ENCODE measurements at regions not wholly inside any gene's neighbourhood (a gene's known extent, or its start where the extent isn't known, plus 50 kb on each side); places are given as distances from the start of the nearest gene placed in this dataset.

- H2AFZ ChIP-seq (ENCODE audit: low read length): no peak overlapping the region
- no peaks in the 10 kb centered on the region for H3F3A ChIP-seq (ENCODE audit: insufficient read depth, low read length)
- H3K4me3 ChIP-seq (ENCODE audit: low read length): no peak overlapping the region
- no peak overlapping the region for H3K4me2 ChIP-seq (ENCODE audit: low read depth, low read length)
- no peaks in the 10 kb centered on the region for H3K9me3 ChIP-seq (replicated peaks; ENCODE audit: insufficient read depth, low read length)
- no peaks in the 10 kb centered on the region for H3K4me1 ChIP-seq (ENCODE audit: low read length)
- H3K36me3 ChIP-seq (replicated peaks; ENCODE audit: insufficient read depth, low read length): no peaks in the 10 kb centered on the region
- DNase-seq: no peak
- H3K9me2 ChIP-seq (replicated peaks; ENCODE audit: insufficient read depth, low read length): no peaks in the 10 kb centered on the region
- H3K79me2 ChIP-seq (ENCODE audit: low read length): no peaks in the 10 kb centered on the region
- H4K20me1 ChIP-seq (ENCODE audit: insufficient read depth, low read length): no peaks in the 10 kb centered on the region
- H3K9ac ChIP-seq (ENCODE audit: low read length): no peak overlapping the region
- H3K27ac ChIP-seq (ENCODE audit: low read length): no peak overlapping the region
- no peaks in the 10 kb centered on the region for H3K27me3 ChIP-seq (replicated peaks; ENCODE audit: insufficient read depth, low read length)
- TF ChIP-seq, protein P1, sequence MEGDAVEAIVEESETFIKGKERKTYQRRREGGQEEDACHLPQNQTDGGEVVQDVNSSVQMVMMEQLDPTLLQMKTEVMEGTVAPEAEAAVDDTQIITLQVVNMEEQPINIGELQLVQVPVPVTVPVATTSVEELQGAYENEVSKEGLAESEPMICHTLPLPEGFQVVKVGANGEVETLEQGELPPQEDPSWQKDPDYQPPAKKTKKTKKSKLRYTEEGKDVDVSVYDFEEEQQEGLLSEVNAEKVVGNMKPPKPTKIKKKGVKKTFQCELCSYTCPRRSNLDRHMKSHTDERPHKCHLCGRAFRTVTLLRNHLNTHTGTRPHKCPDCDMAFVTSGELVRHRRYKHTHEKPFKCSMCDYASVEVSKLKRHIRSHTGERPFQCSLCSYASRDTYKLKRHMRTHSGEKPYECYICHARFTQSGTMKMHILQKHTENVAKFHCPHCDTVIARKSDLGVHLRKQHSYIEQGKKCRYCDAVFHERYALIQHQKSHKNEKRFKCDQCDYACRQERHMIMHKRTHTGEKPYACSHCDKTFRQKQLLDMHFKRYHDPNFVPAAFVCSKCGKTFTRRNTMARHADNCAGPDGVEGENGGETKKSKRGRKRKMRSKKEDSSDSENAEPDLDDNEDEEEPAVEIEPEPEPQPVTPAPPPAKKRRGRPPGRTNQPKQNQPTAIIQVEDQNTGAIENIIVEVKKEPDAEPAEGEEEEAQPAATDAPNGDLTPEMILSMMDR (IDR thresholded peaks at IDR 0.05; ENCODE audit: low read length): no peak
- TF ChIP-seq EZH2 (optimal IDR thresholded peaks at IDR 0.05; ENCODE audit: low read depth, low read length) (no peak), EZH2phosphoT487 (IDR thresholded peaks at IDR 0.05; ENCODE audit: low read length) (no peak)
Observed at GRCh38 chr1:203969846-203970245, 103.1 kb upstream of the SOX13 start.

DNA sequence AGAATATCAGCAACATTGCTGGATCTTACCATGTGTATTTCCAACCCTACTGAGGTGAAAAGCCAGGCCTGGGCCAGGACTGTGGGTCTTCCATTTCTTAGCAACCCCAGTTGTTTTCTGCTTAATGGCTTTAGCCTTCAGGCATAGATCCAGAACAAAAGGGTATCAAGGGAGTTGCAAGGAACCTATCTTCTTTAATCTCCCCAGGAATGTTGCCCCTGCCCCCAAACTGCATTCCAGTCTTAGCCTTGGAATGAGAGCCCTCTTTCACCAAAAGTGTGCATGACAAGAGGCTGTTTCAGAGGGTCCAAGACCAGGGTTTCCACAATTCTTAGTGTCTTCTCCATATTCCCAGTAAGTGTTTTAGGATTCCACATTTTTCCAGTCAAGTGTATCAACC, 87.9 kb upstream of the SOX13 start:
- no peaks in the 10 kb centered on the region for H3K9me2 ChIP-seq (replicated peaks; ENCODE audit: insufficient read depth, low read length)
- TF ChIP-seq EZH2phosphoT487 (IDR thresholded peaks at IDR 0.05; ENCODE audit: low read length) (no peak), EZH2 (optimal IDR thresholded peaks at IDR 0.05; ENCODE audit: low read depth, low read length) (no peak)
- TF ChIP-seq, protein P1 (IDR thresholded peaks at IDR 0.05; ENCODE audit: low read length): no peak
- no peaks in the 10 kb centered on the region for H3K9me3 ChIP-seq (replicated peaks; ENCODE audit: insufficient read depth, low read length)
- H3K4me1 ChIP-seq (ENCODE audit: low read length): no peaks in the 10 kb centered on the region
- H3K79me2 ChIP-seq (ENCODE audit: low read length): no peaks in the 10 kb centered on the region
- no peaks in the 10 kb centered on the region for H3F3A ChIP-seq (ENCODE audit: insufficient read depth, low read length)
- no peak for DNase-seq
- H2AFZ ChIP-seq (ENCODE audit: low read length): no peak overlapping the region
- H3K36me3 ChIP-seq (replicated peaks; ENCODE audit: insufficient read depth, low read length): no peaks in the 10 kb centered on the region
- H3K4me2 ChIP-seq (ENCODE audit: low read depth, low read length): no peak overlapping the region
- H4K20me1 ChIP-seq (ENCODE audit: insufficient read depth, low read length): no peaks in the 10 kb centered on the region
- no peak overlapping the region for H3K27ac ChIP-seq (ENCODE audit: low read length)
- H3K4me3 ChIP-seq (ENCODE audit: low read length): no peak overlapping the region
- H3K27me3 ChIP-seq (replicated peaks; ENCODE audit: insufficient read depth, low read length): no peaks in the 10 kb centered on the region
- H3K9ac ChIP-seq (ENCODE audit: low read length): no peak overlapping the region

DNA sequence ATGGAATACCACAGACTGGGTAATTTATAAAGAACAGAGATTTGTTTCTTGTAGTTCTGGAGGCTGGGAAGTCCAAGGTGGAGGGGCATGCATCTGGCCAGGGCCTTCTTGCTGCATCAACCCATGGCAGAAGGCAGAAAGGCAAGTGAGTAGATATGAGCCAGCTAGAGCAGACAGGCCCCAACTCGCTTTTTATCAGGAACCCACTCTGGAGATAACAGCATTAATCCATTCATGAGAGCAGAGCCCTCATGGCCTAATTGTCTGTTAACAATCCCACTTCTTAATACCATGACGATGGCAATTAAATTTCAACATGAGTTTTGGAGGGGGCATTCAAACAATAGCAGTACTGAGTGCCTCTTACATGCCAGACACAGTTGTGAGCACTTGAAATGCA, 87.2 kb upstream of the SOX13 start:
- no peaks in the 10 kb centered on the region for H3K79me2 ChIP-seq (ENCODE audit: low read length)
- no peak overlapping the region for H3K4me2 ChIP-seq (ENCODE audit: low read depth, low read length)

More for the DNA sequence above, 87.2 kb upstream of the SOX13 start:
- Histone ChIP-seq H2AFZ (ENCODE audit: low read length) (no peak overlapping the region), H4K20me1 (ENCODE audit: insufficient read depth, low read length) (no peaks in the 10 kb centered on the region), H3K27me3 (replicated peaks; ENCODE audit: insufficient read depth, low read length) (no peaks in the 10 kb centered on the region), H3K36me3 (replicated peaks; ENCODE audit: insufficient read depth, low read length) (no peaks in the 10 kb centered on the region), H3K9me2 (replicated peaks; ENCODE audit: insufficient read depth, low read length) (no peaks in the 10 kb centered on the region), H3K9me3 (replicated peaks; ENCODE audit: insufficient read depth, low read length) (no peaks in the 10 kb centered on the region), H3K27ac (ENCODE audit: low read length) (no peak overlapping the region), H3F3A (ENCODE audit: insufficient read depth, low read length) (no peaks in the 10 kb centered on the region), H3K9ac (ENCODE audit: low read length) (no peak overlapping the region), H3K4me3 (ENCODE audit: low read length) (no peak overlapping the region), H3K4me1 (ENCODE audit: low read length) (no peaks in the 10 kb centered on the region)
- TF ChIP-seq EZH2phosphoT487 (IDR thresholded peaks at IDR 0.05; ENCODE audit: low read length) (no peak), EZH2 (optimal IDR thresholded peaks at IDR 0.05; ENCODE audit: low read depth, low read length) (no peak)
- TF ChIP-seq, protein P1 (IDR thresholded peaks at IDR 0.05; ENCODE audit: low read length): no peak
- no peak for DNase-seq

Data from MM.1S (cell line).